ENCODE measurements at regions not wholly inside any gene's neighbourhood (a gene's known extent, or its start where the extent isn't known, plus 50 kb on each side); places are given as distances from the start of the nearest gene placed in this dataset.
A peak's percentile ranks its signal among the peaks of the same experiment; 100 is the strongest.

DNA sequence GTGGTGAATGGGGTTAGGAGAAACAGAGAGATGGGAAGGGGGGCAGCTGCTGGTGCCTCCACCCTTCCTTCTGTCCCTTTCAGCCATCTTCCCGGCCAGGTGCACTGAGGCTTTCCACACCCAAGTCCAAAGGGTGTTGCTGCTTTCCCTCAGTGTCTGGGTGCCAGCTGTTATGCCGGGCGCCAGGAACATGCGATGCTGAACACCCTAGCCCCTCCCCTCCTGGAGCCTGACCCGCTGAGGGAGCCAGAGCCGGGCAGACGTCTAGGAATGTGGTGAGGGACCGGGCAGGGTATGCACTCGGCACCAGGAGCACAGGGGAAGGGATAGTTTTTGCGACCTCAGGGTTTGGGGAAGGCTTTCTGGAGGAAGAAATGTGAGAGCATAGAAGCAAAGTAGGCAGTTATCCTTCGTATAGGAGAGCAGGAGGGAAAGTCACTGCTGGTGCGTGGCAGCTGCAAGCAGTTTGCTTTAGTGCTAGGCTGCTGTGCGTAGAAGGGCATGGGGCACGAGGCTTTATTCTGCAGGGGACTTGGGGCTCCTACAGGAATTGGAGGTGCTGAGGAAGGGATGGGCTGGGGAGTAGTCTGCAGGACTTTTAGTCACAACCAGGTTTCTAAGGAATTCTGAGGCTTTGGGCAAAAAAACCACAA lies 147.7 kb downstream of the TSN start:
- TF ChIP-seq, protein P1, sequence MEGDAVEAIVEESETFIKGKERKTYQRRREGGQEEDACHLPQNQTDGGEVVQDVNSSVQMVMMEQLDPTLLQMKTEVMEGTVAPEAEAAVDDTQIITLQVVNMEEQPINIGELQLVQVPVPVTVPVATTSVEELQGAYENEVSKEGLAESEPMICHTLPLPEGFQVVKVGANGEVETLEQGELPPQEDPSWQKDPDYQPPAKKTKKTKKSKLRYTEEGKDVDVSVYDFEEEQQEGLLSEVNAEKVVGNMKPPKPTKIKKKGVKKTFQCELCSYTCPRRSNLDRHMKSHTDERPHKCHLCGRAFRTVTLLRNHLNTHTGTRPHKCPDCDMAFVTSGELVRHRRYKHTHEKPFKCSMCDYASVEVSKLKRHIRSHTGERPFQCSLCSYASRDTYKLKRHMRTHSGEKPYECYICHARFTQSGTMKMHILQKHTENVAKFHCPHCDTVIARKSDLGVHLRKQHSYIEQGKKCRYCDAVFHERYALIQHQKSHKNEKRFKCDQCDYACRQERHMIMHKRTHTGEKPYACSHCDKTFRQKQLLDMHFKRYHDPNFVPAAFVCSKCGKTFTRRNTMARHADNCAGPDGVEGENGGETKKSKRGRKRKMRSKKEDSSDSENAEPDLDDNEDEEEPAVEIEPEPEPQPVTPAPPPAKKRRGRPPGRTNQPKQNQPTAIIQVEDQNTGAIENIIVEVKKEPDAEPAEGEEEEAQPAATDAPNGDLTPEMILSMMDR (conservative IDR thresholded peaks at IDR 0.05): no peak
- Mint-ChIP-seq H3K9me3 (no peaks in the 10 kb centered on the region), H3K36me3 (ENCODE audit: low read depth) (no peaks in the 10 kb centered on the region), H3K27me3 (ENCODE audit: low read depth) (peaks cover 31% of the 10 kb centered on the region), H3K4me3 (no peak overlapping the region), H3K4me1 (peaks cover 23% of the 10 kb centered on the region), H3K27ac (ENCODE audit: unreplicated experiment) (peak overlapping the region; percentile 72)
- DNase-seq (ENCODE audit: low read depth, low spot score): no peak

DNA sequence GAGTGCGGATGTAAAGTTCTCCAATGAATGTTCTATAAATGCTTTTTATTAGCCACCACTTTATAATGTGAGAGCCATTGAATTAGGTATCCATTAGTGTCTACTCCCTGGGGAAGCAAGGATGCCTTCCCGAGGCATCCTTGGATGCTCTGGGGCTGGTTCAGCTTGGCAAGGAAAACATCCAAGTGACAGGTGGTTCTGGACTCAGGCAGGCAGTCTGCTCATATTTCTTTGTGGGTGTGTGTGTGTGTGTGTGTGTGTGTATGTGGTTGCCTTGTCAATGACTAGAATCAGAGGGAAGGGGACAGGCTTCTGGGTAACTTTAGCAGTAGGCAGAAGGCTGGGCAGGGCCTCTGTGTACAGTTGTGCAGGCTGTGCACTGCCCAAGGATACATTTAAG lies 149.2 kb downstream of the TSN start:
- no peak for DNase-seq (ENCODE audit: low read depth, low spot score)
- peaks cover 45% of the 10 kb centered on the region for H3K27me3 Mint-ChIP-seq (ENCODE audit: low read depth)
- no peaks in the 10 kb centered on the region for H3K36me3 Mint-ChIP-seq (ENCODE audit: low read depth)
- H3K9me3 Mint-ChIP-seq: no peaks in the 10 kb centered on the region
- TF ChIP-seq, protein P1 (conservative IDR thresholded peaks at IDR 0.05): no peak
- H3K27ac Mint-ChIP-seq (ENCODE audit: unreplicated experiment): no peak overlapping the region
- H3K4me3 Mint-ChIP-seq: no peak overlapping the region
- H3K4me1 Mint-ChIP-seq: peaks cover 16% of the 10 kb centered on the region

DNA sequence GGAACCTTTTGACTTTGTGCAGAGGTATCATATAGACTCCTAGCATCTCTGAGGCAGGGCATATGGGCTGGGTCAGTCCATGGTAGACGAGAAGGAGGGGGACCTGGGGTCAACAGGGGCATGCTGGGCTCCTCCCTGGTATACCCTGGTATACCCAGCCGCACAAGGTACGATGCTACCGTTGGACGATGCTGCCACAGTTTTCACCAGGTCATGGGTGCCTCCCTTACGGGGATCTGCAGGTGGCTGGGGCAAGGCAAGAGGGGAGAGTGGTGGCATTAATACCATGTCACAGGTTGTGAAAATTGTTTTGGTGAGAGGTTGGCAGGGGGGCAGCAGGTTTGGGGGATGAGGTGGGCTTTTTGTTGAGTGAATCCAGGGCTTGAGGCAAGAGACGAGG lies 149.8 kb downstream of the TSN start:
- Mint-ChIP-seq H3K27me3 (ENCODE audit: low read depth) (peaks cover 51% of the 10 kb centered on the region), H3K4me1 (peaks cover 22% of the 10 kb centered on the region), H3K9me3 (no peaks in the 10 kb centered on the region), H3K36me3 (ENCODE audit: low read depth) (no peaks in the 10 kb centered on the region), H3K27ac (ENCODE audit: unreplicated experiment) (peak overlapping the region; percentile 57), H3K4me3 (no peak overlapping the region)
- no peak for DNase-seq (ENCODE audit: low read depth, low spot score)
- TF ChIP-seq, protein P1 (conservative IDR thresholded peaks at IDR 0.05): no peak

DNA sequence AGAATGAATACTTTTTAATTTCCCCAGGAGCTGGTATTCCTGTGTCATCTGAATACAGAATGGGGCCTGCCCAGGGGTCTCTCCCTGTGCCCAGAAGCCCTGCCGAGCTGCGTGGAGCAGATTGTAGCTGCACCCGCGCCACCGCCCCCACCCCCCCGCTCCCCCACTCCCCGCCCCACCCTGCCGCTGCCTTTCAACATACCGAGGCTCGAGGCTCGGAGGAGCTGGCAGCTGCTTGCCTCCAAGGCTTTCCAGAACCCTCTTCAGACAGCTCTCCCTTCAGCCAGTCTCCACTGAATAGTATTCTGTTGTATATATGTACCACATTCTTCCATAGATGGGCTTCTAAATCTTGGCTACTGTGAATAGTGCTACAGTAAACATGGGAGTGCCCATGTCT lies 150.7 kb downstream of the TSN start:
- H3K4me3 Mint-ChIP-seq: no peak overlapping the region
- H3K27me3 Mint-ChIP-seq (ENCODE audit: low read depth): peaks cover 55% of the 10 kb centered on the region
- H3K4me1 Mint-ChIP-seq: peaks cover 32% of the 10 kb centered on the region
- H3K27ac Mint-ChIP-seq (ENCODE audit: unreplicated experiment): no peak overlapping the region
- H3K9me3 Mint-ChIP-seq: no peaks in the 10 kb centered on the region
- H3K36me3 Mint-ChIP-seq (ENCODE audit: low read depth): no peaks in the 10 kb centered on the region
- DNase-seq (ENCODE audit: low read depth, low spot score): no peak
- TF ChIP-seq, protein P1 (conservative IDR thresholded peaks at IDR 0.05): no peak

DNA sequence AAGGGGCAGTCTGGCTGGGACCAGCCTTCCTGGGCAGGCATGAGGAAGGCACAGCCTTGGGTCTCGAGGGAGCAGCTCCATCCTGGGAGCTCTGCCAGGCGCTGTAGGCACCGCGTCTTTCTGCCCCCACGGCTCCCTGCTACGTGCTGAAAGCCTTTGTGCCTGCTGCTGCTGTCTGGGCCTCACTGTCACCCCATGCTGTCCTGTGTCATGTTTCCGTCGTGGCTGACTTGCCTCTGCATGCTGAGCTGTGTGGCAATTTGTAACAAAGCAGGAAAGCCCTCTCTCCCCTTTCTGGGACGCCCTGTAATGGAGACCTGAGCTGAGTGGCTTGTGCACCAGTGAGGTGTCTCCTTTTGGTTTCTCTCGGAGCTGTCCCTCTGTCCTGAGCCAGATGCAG lies 152.5 kb downstream of the TSN start:
- Mint-ChIP-seq H3K9me3 (no peaks in the 10 kb centered on the region), H3K36me3 (ENCODE audit: low read depth) (no peaks in the 10 kb centered on the region), H3K4me1 (peaks cover 41% of the 10 kb centered on the region), H3K27ac (ENCODE audit: unreplicated experiment) (peak overlapping the region; percentile 88), H3K4me3 (no peak overlapping the region), H3K27me3 (ENCODE audit: low read depth) (peaks cover 63% of the 10 kb centered on the region)
- DNase-seq (ENCODE audit: low read depth, low spot score): no peak
- TF ChIP-seq, protein P1 (conservative IDR thresholded peaks at IDR 0.05): no peak

All from neural crest cell (in vitro differentiated cells).